GM12878 (cell line): ENCODE measurements at regions not wholly inside any gene's neighbourhood (a gene's known extent, or its start where the extent isn't known, plus 50 kb on each side); places are given as distances from the start of the nearest gene placed in this dataset.

ENCODE experiments used
- CEBPB ChIP-seq, 2 experiments: fragments of 150-350 bp in 1 of 2; IDR thresholded peaks; 2 replicates each; pipeline ENCODE4 v1.6.1; 2012 to 2014; ENCODE audit warnings: low read depth in 2 of 2, low read length in 2 of 2, borderline replicate concordance in 1 of 2, inconsistent platforms in 1 of 2
- CTCF ChIP-seq, 3 experiments: IDR thresholded peaks in 2 of 3; conservative IDR thresholded peaks in 1 of 3; 2 replicates each; pipeline ENCODE4 v1.5.1; 2011; ENCODE audit warnings: low read depth in 3 of 3, low read length in 3 of 3, mild to moderate bottlenecking in 3 of 3, control low read depth in 2 of 3, moderate library complexity in 2 of 3, inconsistent platforms in 1 of 3, mixed read lengths in 1 of 3; ENCODE audit not compliant: control insufficient read depth in 2 of 3, insufficient read depth in 1 of 3; ENCODE audit errors: extremely low read depth in 1 of 3
- ESRRA ChIP-seq: IDR thresholded peaks from 2 replicates; pipeline ENCODE4 v1.6.1; 2012; ENCODE audit warnings: mild to moderate bottlenecking, low read length, improper control_type of control experiment
- ETV6 ChIP-seq, 2 experiments: fragments of 450-650 bp in 1 of 2; IDR thresholded peaks in 1 of 2; conservative IDR thresholded peaks in 1 of 2; 2 replicates each; pipeline ENCODE4 v1.6.1; 2014; ENCODE audit warnings: antibody characterized with exemption in 1 of 2, borderline replicate concordance in 1 of 2, low read depth in 1 of 2, mild to moderate bottlenecking in 1 of 2, moderate library complexity in 1 of 2
- HCFC1 ChIP-seq: fragments of 150-350 bp; IDR thresholded peaks from 2 replicates; pipeline ENCODE4 v1.6.1; 2014; ENCODE audit warnings: low read length
- IKZF1 ChIP-seq: fragments of 450-650 bp; conservative IDR thresholded peaks from 2 replicates; pipeline ENCODE4 v1.6.1; 2017; ENCODE audit warnings: antibody characterized with exemption, mild to moderate bottlenecking
- JUNB ChIP-seq: IDR thresholded peaks from 2 replicates; pipeline ENCODE4 v1.6.1; 2016; ENCODE audit warnings: antibody characterized with exemption, mild to moderate bottlenecking
- NFYA ChIP-seq: IDR thresholded peaks from 2 replicates; pipeline ENCODE4 v1.6.1; 2011; ENCODE audit warnings: low read depth, mild to moderate bottlenecking, low read length, improper control_type of control experiment, borderline replicate concordance
- POLR2A ChIP-seq: IDR thresholded peaks from 2 replicates; pipeline ENCODE4 v1.6.1; 2011; ENCODE audit warnings: low read depth, mild to moderate bottlenecking, low read length
- POLR2AphosphoS5 ChIP-seq: IDR thresholded peaks from 2 replicates; pipeline ENCODE4 v1.6.1; 2011; ENCODE audit warnings: mild to moderate bottlenecking, low read length, inconsistent platforms
- SUZ12 ChIP-seq: fragments of 200-600 bp; sonication (generic); IDR thresholded peaks from one replicate; pipeline ENCODE4 v1.6.1; 2018; ENCODE audit warnings: antibody characterized with exemption, mild to moderate bottlenecking; ENCODE audit not compliant: unreplicated experiment
- YY1 ChIP-seq: IDR thresholded peaks from 2 replicates; pipeline ENCODE4 v1.6.1; 2011; ENCODE audit warnings: low read depth, mild to moderate bottlenecking, low read length

DNA sequence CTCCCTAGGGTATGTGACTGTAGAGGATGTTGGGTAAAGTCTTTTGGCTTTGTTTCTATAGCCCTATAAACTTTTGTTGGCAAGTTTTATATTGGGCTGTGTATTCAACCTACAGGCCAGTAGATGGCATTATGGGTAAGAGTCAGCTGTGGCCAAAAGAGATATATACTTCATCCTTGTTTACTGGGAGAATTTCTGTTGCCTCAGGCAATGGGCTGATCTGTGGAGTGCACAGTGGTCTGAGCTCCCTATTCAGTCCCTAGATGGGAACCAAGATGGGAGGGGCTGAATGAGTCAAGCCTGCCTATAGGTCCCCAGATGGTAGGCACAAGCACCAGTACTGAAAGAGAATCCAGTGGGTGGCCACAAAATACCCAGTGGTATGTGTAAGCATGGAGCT, 580.6 kb downstream of the EPHA5 start:
- TF ChIP-seq ESRRA: no peak
- no peak for TF ChIP-seq POLR2AphosphoS5
- peak; percentile 10 to 25 (median 18); a peak in 3 of 6 replicates for TF ChIP-seq CTCF (IDR thresholded peaks at IDR 0.05 in 2 of 3, conservative IDR thresholded peaks at IDR 0.05 in 1 of 3; ENCODE audit: control insufficient read depth in 2 of 3, extremely low read depth in 1 of 3, insufficient read depth in 1 of 3, low read depth in 3 of 3, low read length in 3 of 3)
- no peak for TF ChIP-seq SUZ12
- no peak for TF ChIP-seq YY1
- TF ChIP-seq JUNB: no peak
- no peak for TF ChIP-seq HCFC1
- no peak for TF ChIP-seq POLR2A
- no peak for TF ChIP-seq CEBPB (IDR thresholded peaks at IDR 0.05; ENCODE audit: borderline replicate concordance in 1 of 2, low read depth in 2 of 2, low read length in 2 of 2)
- TF ChIP-seq NFYA: no peak
- TF ChIP-seq IKZF1: no peak
- TF ChIP-seq ETV6 (conservative IDR thresholded peaks at IDR 0.05 in 1 of 2, IDR thresholded peaks at IDR 0.05 in 1 of 2; ENCODE audit: borderline replicate concordance in 1 of 2, low read depth in 1 of 2): no peak
